ENCODE measurements at regions not wholly inside any gene's neighbourhood (a gene's known extent, or its start where the extent isn't known, plus 50 kb on each side); places are given as distances from the start of the nearest gene placed in this dataset.

DNA sequence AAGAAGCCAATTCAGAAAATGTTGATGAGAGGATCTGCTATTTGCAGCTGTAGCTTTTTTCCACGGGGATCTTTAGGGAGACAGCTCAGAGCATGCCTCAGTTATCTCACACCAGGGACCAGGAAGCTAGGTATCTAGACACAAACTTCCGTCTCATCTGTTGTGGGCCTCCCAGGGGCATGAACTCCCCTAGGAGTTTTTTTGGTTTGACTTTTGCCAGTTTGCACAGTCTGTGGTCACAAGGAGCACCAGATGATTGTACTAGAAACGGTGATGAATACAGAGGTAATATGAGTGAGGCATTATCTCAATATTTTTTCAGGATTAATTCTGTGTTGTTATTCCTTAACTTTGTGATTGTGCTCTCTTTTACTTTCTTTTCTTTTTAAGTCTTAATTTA lies 533.2 kb upstream of the SEMA6A start:
- TF ChIP-seq EZH2 (IDR thresholded peaks at IDR 0.05; ENCODE audit: borderline replicate concordance, low read length) = no peak
- TF ChIP-seq, protein P1, sequence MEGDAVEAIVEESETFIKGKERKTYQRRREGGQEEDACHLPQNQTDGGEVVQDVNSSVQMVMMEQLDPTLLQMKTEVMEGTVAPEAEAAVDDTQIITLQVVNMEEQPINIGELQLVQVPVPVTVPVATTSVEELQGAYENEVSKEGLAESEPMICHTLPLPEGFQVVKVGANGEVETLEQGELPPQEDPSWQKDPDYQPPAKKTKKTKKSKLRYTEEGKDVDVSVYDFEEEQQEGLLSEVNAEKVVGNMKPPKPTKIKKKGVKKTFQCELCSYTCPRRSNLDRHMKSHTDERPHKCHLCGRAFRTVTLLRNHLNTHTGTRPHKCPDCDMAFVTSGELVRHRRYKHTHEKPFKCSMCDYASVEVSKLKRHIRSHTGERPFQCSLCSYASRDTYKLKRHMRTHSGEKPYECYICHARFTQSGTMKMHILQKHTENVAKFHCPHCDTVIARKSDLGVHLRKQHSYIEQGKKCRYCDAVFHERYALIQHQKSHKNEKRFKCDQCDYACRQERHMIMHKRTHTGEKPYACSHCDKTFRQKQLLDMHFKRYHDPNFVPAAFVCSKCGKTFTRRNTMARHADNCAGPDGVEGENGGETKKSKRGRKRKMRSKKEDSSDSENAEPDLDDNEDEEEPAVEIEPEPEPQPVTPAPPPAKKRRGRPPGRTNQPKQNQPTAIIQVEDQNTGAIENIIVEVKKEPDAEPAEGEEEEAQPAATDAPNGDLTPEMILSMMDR (conservative IDR thresholded peaks at IDR 0.05 in 1 of 2, IDR thresholded peaks at IDR 0.05 in 1 of 2; ENCODE audit: extremely low read depth in 1 of 2, insufficient read depth in 1 of 2, low read depth in 1 of 2, low read length in 2 of 2) = no peak

All from mammary epithelial cell (primary cell).